H1 (cell line): ENCODE measurements at regions not wholly inside any gene's neighbourhood (a gene's known extent, or its start where the extent isn't known, plus 50 kb on each side); places are given as distances from the start of the nearest gene placed in this dataset.

Experiments used
- CTCF ChIA-PET: fragments of 300-600 bp; sonication (Branson Sonifier 250); formaldehyde crosslinking; loops from one replicate; lab custom pipeline; 2021; ENCODE audit not compliant: partially characterized antibody; lab: Charles Lee
- POLR2A ChIA-PET: fragments of 300-600 bp; sonication (Branson Sonifier 250); formaldehyde crosslinking; loops from one replicate; lab custom pipeline; 2021; ENCODE audit warnings: inconsistent platforms; ENCODE audit not compliant: partially characterized antibody; lab: Charles Lee
- DNase-seq, 2 experiments: peaks; one replicate each; pipeline versions ENCODE4 v3.0.0 to v3.0.0-alpha.2; 2010 to 2022; ENCODE audit warnings: low spot score in 2 of 2, low read depth in 1 of 2, mixed read lengths in 1 of 2
- FAIRE-seq: peaks from 2 replicates; lab custom pipeline; 2011; peaks lifted over from hg19 to GRCh38; lab: Jason Lieb, UNC
- H2AFZ ChIP-seq: 2 replicates; pipeline ENCODE4 v1.8.1; 2012; ENCODE audit warnings: low read length, inconsistent platforms
- H2AK5ac ChIP-seq: 2 replicates; pipeline ENCODE4 v1.6.1; 2013; ENCODE audit warnings: low read depth, low read length
- H2BK120ac ChIP-seq: replicated peaks from 2 replicates; pipeline ENCODE3; 2013; ENCODE audit warnings: low read depth, low read length, inconsistent platforms
- H2BK12ac ChIP-seq: 2 replicates; pipeline ENCODE4 v1.6.1; 2013; ENCODE audit warnings: low read depth, low read length
- H2BK15ac ChIP-seq: 2 replicates; pipeline ENCODE4 v1.6.1; 2013; ENCODE audit warnings: low read length
- H2BK20ac ChIP-seq: 2 replicates; pipeline ENCODE4 v1.6.1; 2013; ENCODE audit warnings: low read length
- H2BK5ac ChIP-seq: 2 replicates; pipeline ENCODE4 v1.6.1; 2013; ENCODE audit warnings: low read depth, low read length
- H3K14ac ChIP-seq: 2 replicates; pipeline ENCODE4 v1.6.1; 2013; ENCODE audit warnings: inconsistent platforms; ENCODE audit not compliant: insufficient read length
- H3K18ac ChIP-seq: 2 replicates; pipeline ENCODE4 v1.6.1; 2013; ENCODE audit warnings: low read length; ENCODE audit errors: extremely low read depth
- H3K23ac ChIP-seq: 2 replicates; pipeline ENCODE4 v1.6.1; 2013; ENCODE audit warnings: inconsistent platforms; ENCODE audit not compliant: insufficient read length
- H3K23me2 ChIP-seq: 2 replicates; pipeline ENCODE4 v1.6.1; 2013; ENCODE audit warnings: low read depth, low read length
- H3K27ac ChIP-seq: 2 replicates; pipeline ENCODE4 v1.6.1; 2011; ENCODE audit warnings: low read depth, low read length, inconsistent platforms
- H3K27me3 ChIP-seq, 4 experiments: replicated peaks in 1 of 4; 1 replicate in 1 of 4; 2 replicates in 3 of 4; pipeline versions ENCODE4 v1.6.1 to v1.8.1; 2011 to 2013; ENCODE audit warnings: low read length in 3 of 4, mild to moderate bottlenecking in 3 of 4, inconsistent platforms in 2 of 4, mixed read lengths in 2 of 4, moderate library complexity in 1 of 4; ENCODE audit not compliant: control insufficient read depth in 3 of 4, insufficient read depth in 3 of 4; ENCODE audit errors: extremely low read depth in 1 of 4
- H3K36me3 ChIP-seq, 4 experiments: 2 replicates each; pipeline versions ENCODE4 v1.6.1 to v1.8.1; 2011 to 2013; ENCODE audit warnings: mild to moderate bottlenecking in 4 of 4, low read length in 3 of 4, moderate library complexity in 2 of 4, control low read depth in 1 of 4, inconsistent platforms in 1 of 4; ENCODE audit not compliant: insufficient read depth in 4 of 4, control insufficient read depth in 2 of 4
- H3K4ac ChIP-seq: replicated peaks from 2 replicates; pipeline ENCODE3; 2013; ENCODE audit warnings: low read length, low read depth, mixed read lengths, inconsistent platforms; ENCODE audit not compliant: insufficient read length
- H3K4me1 ChIP-seq, 4 experiments: replicated peaks in 1 of 4; 1 replicate in 1 of 4; 2 replicates in 3 of 4; pipeline versions ENCODE4 v1.6.1 to v1.8.1; 2011 to 2013; ENCODE audit warnings: low read length in 3 of 4, inconsistent platforms in 2 of 4, mixed read lengths in 1 of 4; ENCODE audit not compliant: insufficient read depth in 4 of 4, control insufficient read depth in 3 of 4
- H3K4me2 ChIP-seq, 2 experiments: 2 replicates each; pipeline versions ENCODE4 v1.6.1 to v1.8.1; 2011 to 2013; ENCODE audit warnings: low read depth in 2 of 2, low read length in 2 of 2, control low read depth in 1 of 2, inconsistent platforms in 1 of 2, mild to moderate bottlenecking in 1 of 2; ENCODE audit not compliant: insufficient read depth in 1 of 2
- H3K4me3 ChIP-seq, 4 experiments: fragments of 200-600, 300-600 bp in 1 of 4; sonication (generic), shearing (Covaris generic), sonication (Bioruptor Twin) in 1 of 4; 2 replicates each; pipeline versions ENCODE4 v1.5.1 to v1.8.1; 2011 to 2016; ENCODE audit warnings: low read length in 4 of 4, low read depth in 3 of 4, control low read depth in 2 of 4, inconsistent platforms in 2 of 4, mild to moderate bottlenecking in 2 of 4, mixed read lengths in 1 of 4, moderate library complexity in 1 of 4; ENCODE audit not compliant: insufficient read depth in 2 of 4; ENCODE audit errors: extremely low read depth in 1 of 4
- H3K56ac ChIP-seq: replicated peaks from 2 replicates; pipeline ENCODE3; 2013; ENCODE audit warnings: low read depth, mild to moderate bottlenecking, mixed read lengths, low read length, inconsistent platforms; ENCODE audit not compliant: insufficient read length
- H3K79me1 ChIP-seq: 2 replicates; pipeline ENCODE4 v1.6.1; 2013; ENCODE audit warnings: low read depth, low read length, control low read depth
- H3K79me2 ChIP-seq, 2 experiments: 2 replicates each; pipeline versions ENCODE4 v1.6.1 to v1.8.1; 2012 to 2013; ENCODE audit warnings: low read length in 2 of 2, mild to moderate bottlenecking in 2 of 2, inconsistent platforms in 1 of 2; ENCODE audit not compliant: insufficient read depth in 2 of 2, control insufficient read depth in 1 of 2
- H3K9ac ChIP-seq, 4 experiments: replicated peaks in 1 of 4; 1 replicate in 1 of 4; 2 replicates in 3 of 4; pipeline versions ENCODE4 v1.6.1 to v1.8.1; 2011 to 2013; ENCODE audit warnings: low read depth in 3 of 4, low read length in 3 of 4, control low read depth in 2 of 4, mild to moderate bottlenecking in 2 of 4, moderate library complexity in 2 of 4, inconsistent platforms in 1 of 4; ENCODE audit errors: extremely low read depth in 1 of 4
- H3K9me3 ChIP-seq, 2 experiments: 2 replicates each; pipeline versions ENCODE4 v1.6.1 to v1.8.1; 2012 to 2013; ENCODE audit warnings: mild to moderate bottlenecking in 2 of 2, moderate library complexity in 2 of 2, control low read depth in 1 of 2, inconsistent platforms in 1 of 2, low read depth in 1 of 2, low read length in 1 of 2, mixed read lengths in 1 of 2; ENCODE audit not compliant: insufficient read depth in 2 of 2
- H4K20me1 ChIP-seq, 2 experiments: replicated peaks in 1 of 2; 2 replicates each; pipeline versions ENCODE3 to v1.8.1; 2011 to 2013; ENCODE audit warnings: inconsistent platforms in 2 of 2, low read length in 2 of 2, mild to moderate bottlenecking in 1 of 2; ENCODE audit not compliant: insufficient read depth in 2 of 2, control insufficient read depth in 1 of 2
- H4K5ac ChIP-seq: 2 replicates; pipeline ENCODE4 v1.6.1; 2013; ENCODE audit warnings: low read length, low read depth, mixed read lengths, inconsistent platforms; ENCODE audit not compliant: insufficient read length
- H4K8ac ChIP-seq: 2 replicates; pipeline ENCODE4 v1.8.0; 2013; ENCODE audit warnings: mild to moderate bottlenecking, moderate library complexity, low read length, inconsistent platforms; ENCODE audit not compliant: insufficient read depth; ENCODE audit errors: extremely low read depth
- H4K91ac ChIP-seq: replicated peaks from 2 replicates; pipeline ENCODE3; 2013; ENCODE audit warnings: low read length, mixed read lengths, inconsistent platforms; ENCODE audit not compliant: insufficient read length
- CHD1 ChIP-seq: IDR thresholded peaks from 2 replicates; pipeline ENCODE4 v1.6.1; 2012; ENCODE audit warnings: low read depth, low read length, improper control_type of control experiment

GRCh38 chr3:83946049-83946448 is 1012.7 kb upstream of the CADM2 start:
- H3K23ac ChIP-seq = no peak overlapping the region
- TF ChIP-seq CHD1 = no peak
- no peak overlapping the region for H3K56ac ChIP-seq
- H4K8ac ChIP-seq = no peak overlapping the region
- no peak overlapping the region for H2AFZ ChIP-seq
- no peak overlapping the region for H2BK20ac ChIP-seq
- H3K14ac ChIP-seq = no peak overlapping the region
- FAIRE-seq (no peak), DNase-seq (no peak)
- H2AK5ac ChIP-seq = no peak overlapping the region
- no peak overlapping the region for H2BK15ac ChIP-seq
- ChIA-PET CTCF (interaction anchor here (0.7 to 2.3 kb wide), 7 partner anchors 10 to 189 kb away, joined by 3 to 9 read pairs (median 3); no protein-coding TSS in a partner anchor), POLR2A (no interaction called here)
- H3K79me1 ChIP-seq = no peaks in the 10 kb centered on the region
- H3K27ac ChIP-seq = no peak overlapping the region
- no peak overlapping the region for H3K4me3 ChIP-seq
- H2BK5ac ChIP-seq = no peak overlapping the region
- no peak overlapping the region for H3K18ac ChIP-seq
- H4K91ac ChIP-seq = no peak overlapping the region
- H3K36me3 ChIP-seq = no peaks in the 10 kb centered on the region
- H3K23me2 ChIP-seq = no peaks in the 10 kb centered on the region
- no peak overlapping the region for H2BK120ac ChIP-seq
- no peak overlapping the region for H3K4ac ChIP-seq
- no peak overlapping the region for H2BK12ac ChIP-seq
- no peaks in the 10 kb centered on the region for H3K79me2 ChIP-seq
- no peak overlapping the region for H3K9ac ChIP-seq
- no peak overlapping the region for H3K4me2 ChIP-seq
- no peaks in the 10 kb centered on the region for H3K9me3 ChIP-seq
- no peak overlapping the region for H4K5ac ChIP-seq
- H3K4me1 ChIP-seq = no peaks in the 10 kb centered on the region
- no peaks in the 10 kb centered on the region for H3K27me3 ChIP-seq
- H4K20me1 ChIP-seq = no peaks in the 10 kb centered on the region
